Gastroesophageal sphincter (tissue), 3 donors: ENCODE measurements at regions not wholly inside any gene's neighbourhood (a gene's known extent, or its start where the extent isn't known, plus 50 kb on each side); places are given as distances from the start of the nearest gene placed in this dataset.

ENCODE experiments used
- EP300 ChIP-seq: sonication (generic); formaldehyde crosslinking; IDR thresholded peaks from one replicate; pipeline ENCODE4 v1.6.1; 2017; ENCODE audit warnings: antibody characterized with exemption, mild to moderate bottlenecking
- TF ChIP-seq, protein P1 (sequence below), 4 experiments: fragments of 200-600 bp in 2 of 4; fragments of 450-650 bp in 2 of 4; sonication (generic) in 1 of 4; IDR thresholded peaks; one replicate each; pipeline ENCODE4 v1.5.1; 2017 to 2019; ENCODE audit warnings: antibody characterized with exemption in 4 of 4, mild to moderate bottlenecking in 2 of 4, moderate library complexity in 2 of 4

DNA sequence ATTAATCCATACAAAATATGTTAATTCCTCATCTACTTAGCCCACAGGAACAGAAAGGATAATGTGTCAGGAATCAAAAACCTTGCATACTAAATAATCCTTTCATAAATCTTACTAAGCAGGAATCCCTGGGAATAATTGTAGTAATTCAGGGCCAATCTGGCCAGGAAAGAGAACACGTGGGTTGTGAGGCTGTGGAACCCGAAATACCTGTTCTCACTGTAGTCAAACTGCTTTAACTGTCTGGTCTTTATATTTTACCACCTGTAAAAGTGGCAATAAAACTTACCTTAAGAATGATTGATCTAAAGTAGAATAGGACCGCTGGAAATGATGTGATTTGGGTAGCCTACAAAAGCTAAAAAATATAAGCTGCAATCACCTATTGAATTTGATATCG, 1620.9 kb downstream of the STIM2 start:
- TF ChIP-seq, protein P1, sequence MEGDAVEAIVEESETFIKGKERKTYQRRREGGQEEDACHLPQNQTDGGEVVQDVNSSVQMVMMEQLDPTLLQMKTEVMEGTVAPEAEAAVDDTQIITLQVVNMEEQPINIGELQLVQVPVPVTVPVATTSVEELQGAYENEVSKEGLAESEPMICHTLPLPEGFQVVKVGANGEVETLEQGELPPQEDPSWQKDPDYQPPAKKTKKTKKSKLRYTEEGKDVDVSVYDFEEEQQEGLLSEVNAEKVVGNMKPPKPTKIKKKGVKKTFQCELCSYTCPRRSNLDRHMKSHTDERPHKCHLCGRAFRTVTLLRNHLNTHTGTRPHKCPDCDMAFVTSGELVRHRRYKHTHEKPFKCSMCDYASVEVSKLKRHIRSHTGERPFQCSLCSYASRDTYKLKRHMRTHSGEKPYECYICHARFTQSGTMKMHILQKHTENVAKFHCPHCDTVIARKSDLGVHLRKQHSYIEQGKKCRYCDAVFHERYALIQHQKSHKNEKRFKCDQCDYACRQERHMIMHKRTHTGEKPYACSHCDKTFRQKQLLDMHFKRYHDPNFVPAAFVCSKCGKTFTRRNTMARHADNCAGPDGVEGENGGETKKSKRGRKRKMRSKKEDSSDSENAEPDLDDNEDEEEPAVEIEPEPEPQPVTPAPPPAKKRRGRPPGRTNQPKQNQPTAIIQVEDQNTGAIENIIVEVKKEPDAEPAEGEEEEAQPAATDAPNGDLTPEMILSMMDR (IDR thresholded peaks at IDR 0.05): no peak
- no peak for TF ChIP-seq EP300
